ENCODE measurements at regions not wholly inside any gene's neighbourhood (a gene's known extent, or its start where the extent isn't known, plus 50 kb on each side); places are given as distances from the start of the nearest gene placed in this dataset.

DNA sequence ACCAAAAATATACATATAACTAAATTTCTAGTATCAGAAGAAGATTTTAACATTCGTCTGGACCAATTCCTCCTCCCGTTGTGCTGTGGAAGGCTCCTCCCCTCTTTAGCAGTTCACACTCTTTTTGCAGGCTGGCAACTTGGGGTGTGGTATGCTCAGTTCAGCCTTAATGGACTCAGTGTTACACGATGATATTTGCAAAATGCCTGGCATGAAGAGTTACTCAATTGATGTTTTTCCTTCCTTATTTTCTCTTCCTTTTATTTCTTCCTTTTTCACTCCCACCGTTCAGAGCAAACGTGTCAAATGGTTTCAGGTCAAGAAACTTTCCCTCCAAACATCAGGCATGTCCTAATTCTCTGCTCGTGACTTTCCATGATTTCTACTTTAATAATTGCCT, 248.3 kb downstream of the PHF14 start:
- DNase-seq (ENCODE audit: extremely low spot score): no peak
- TF ChIP-seq, protein P1, sequence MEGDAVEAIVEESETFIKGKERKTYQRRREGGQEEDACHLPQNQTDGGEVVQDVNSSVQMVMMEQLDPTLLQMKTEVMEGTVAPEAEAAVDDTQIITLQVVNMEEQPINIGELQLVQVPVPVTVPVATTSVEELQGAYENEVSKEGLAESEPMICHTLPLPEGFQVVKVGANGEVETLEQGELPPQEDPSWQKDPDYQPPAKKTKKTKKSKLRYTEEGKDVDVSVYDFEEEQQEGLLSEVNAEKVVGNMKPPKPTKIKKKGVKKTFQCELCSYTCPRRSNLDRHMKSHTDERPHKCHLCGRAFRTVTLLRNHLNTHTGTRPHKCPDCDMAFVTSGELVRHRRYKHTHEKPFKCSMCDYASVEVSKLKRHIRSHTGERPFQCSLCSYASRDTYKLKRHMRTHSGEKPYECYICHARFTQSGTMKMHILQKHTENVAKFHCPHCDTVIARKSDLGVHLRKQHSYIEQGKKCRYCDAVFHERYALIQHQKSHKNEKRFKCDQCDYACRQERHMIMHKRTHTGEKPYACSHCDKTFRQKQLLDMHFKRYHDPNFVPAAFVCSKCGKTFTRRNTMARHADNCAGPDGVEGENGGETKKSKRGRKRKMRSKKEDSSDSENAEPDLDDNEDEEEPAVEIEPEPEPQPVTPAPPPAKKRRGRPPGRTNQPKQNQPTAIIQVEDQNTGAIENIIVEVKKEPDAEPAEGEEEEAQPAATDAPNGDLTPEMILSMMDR (IDR thresholded peaks at IDR 0.05; ENCODE audit: control extremely low read depth, extremely low read depth, low read depth, missing control alignments): no peak
- ChIA-PET CTCF (interaction anchor here (1.4 to 2.2 kb wide), 2 partner anchors 10 kb away, joined by 6 to 13 read pairs; no protein-coding TSS in a partner anchor), POLR2A (no interaction called here)

DNA sequence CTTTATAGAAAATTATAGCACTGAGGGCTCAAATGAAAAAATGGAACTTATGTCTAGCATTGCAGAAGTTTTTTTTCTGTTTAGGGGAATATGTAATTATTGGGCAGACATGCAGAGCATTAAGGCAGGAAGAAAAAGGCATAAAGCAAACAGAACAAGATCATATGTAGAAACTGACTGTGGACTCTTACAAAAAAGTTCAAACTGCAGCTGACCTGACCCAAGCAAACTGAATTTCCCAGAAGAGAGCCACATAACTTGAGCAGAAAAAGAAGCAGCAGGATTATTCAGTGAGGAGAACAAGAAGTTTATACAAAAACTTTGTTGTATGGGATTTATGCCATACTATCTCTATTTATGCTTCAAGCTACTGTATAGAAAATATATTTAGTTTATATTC, 250.9 kb downstream of the PHF14 start:
- TF ChIP-seq, protein P1 (IDR thresholded peaks at IDR 0.05; ENCODE audit: control extremely low read depth, extremely low read depth, low read depth, missing control alignments): no peak
- ChIA-PET POLR2A (no interaction called here), CTCF (interaction anchor here (1.3 to 7.9 kb wide), 4 partner anchors 8 to 36 kb away, joined by 3 to 45 read pairs (median 6); no protein-coding TSS in a partner anchor)
- no peak for DNase-seq (ENCODE audit: extremely low spot score)

DNA sequence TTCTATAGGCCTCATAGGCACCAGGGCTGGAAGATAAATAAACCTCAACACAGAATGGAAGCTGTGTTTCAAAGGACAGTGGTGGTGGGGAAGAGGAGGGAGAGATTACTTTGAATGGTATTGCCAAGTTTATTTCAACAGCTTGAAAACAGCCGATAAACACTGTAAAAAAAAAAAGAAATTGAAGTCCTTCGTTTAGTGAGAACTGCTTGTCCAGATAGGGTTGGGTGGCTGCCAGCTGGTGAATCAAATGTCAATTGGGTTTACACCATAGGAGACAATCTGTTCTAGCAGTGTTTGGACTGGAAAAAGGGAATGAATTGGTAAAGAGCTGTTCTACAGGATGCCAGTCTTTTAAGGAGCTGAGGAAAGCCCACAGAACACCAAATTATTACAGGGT, 254.8 kb downstream of the PHF14 start:
- no peak for DNase-seq (ENCODE audit: extremely low spot score)
- ChIA-PET POLR2A (no interaction called here), CTCF (interaction anchor here (0.9 to 7.9 kb wide), 5 partner anchors 11 to 46 kb away, joined by 3 to 45 read pairs (median 4); no protein-coding TSS in a partner anchor)
- TF ChIP-seq, protein P1 (IDR thresholded peaks at IDR 0.05; ENCODE audit: control extremely low read depth, extremely low read depth, low read depth, missing control alignments): no peak

DNA sequence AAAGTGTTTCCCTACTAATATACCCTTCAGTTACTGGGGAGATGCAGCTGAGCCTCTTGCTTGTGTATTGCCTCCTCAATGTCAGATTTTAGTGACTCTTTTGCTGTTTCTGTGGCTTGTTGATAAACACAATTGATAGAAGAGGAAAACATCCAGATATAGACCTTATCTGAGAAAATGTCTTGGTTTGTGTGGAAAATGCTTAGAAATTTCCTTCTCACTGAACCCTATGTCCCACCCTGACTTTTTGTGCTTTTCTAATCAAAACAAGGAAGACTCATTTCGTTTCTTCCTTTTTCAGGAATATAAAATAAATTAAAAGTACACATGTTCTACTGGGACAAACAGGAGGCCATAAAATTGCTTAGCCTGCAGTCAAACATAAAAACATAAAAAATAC, 257.5 kb downstream of the PHF14 start:
- CTCF ChIA-PET: interaction anchor here (7.9 kb wide), 1 partner anchor 19 kb away, joined by 45 read pairs; no protein-coding TSS in a partner anchor
- TF ChIP-seq, protein P1 (IDR thresholded peaks at IDR 0.05; ENCODE audit: control extremely low read depth, extremely low read depth, low read depth, missing control alignments): no peak
- POLR2A ChIA-PET: no interaction called here
- DNase-seq (ENCODE audit: extremely low spot score): no peak

DNA sequence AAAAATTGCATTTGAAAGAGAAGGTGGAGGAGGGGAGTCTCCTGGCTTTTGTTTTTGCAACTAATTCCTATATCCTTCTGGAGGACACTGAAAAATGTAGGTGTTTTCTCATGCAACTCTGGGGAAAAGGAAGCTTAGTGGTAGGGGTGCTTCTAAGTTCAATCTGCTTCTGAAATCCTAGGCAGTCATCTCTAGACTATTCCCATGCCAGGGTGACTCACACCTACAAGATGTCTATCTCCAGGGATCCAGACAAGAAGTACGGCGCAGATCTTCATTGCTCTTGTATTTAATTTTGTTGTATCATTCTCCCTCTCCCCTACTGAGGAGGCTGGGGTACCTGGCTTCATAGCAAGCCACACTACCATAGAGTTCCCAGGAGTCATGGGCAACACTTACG, 258.8 kb downstream of the PHF14 start:
- POLR2A ChIA-PET: no interaction called here
- CTCF ChIA-PET: no interaction called here

DNA sequence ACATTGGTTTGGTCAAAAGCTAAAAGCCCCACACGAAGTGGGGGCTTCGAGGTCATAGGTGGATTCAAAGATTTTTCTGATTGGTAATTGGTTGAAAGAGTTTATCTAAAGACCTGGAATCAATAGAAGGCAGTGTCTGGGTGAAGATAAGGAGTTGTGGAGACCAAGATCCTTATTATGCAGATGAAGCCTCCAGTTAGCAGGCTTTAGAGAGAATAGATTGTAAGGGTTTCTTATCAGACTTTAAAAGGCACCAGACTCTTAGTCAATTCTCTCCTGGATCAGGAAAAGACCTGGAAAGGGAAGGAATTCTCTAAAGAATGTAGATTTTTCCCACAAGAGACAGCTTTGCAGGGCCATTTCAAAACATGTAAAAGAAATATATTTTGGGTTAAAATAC, 260.2 kb downstream of the PHF14 start:
- ChIA-PET CTCF (interaction anchor here (1.4 kb wide), 1 partner anchor 22 kb away, joined by 4 read pairs; no protein-coding TSS in a partner anchor), POLR2A (no interaction called here)
- no peak for DNase-seq (ENCODE audit: extremely low spot score)
- TF ChIP-seq, protein P1 (IDR thresholded peaks at IDR 0.05; ENCODE audit: control extremely low read depth, extremely low read depth, low read depth, missing control alignments): no peak

More for the DNA sequence above, 258.8 kb downstream of the PHF14 start:
- DNase-seq (ENCODE audit: extremely low spot score): no peak
- TF ChIP-seq, protein P1 (IDR thresholded peaks at IDR 0.05; ENCODE audit: control extremely low read depth, extremely low read depth, low read depth, missing control alignments): no peak
